ENCODE measurements at regions not wholly inside any gene's neighbourhood (a gene's known extent, or its start where the extent isn't known, plus 50 kb on each side); places are given as distances from the start of the nearest gene placed in this dataset.

DNA sequence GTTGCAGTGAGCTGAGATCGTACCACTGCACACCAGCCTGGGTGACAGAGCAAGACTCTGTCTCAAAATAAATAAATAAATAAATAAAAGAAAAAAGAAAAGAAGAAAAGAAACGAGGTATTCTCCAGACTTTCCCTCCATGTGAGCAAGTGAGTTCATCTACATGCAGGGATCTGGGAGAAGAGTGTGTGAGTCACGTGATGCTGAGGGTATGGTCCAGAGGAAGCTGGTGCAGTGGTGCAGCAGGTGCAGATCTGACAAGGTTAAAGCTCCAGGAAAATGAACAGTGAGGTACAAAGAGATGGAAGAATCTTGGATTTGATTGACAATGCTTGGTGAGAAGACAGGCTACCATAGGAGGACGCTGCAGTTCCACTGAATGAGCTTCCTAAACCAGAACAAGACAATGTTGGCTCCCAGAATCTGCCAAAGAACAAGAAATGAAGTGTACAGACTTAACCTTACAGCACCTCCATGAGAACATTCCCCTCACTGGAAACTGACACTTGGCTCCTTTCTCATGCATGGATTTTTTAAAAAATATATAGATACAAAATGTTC is 79.5 kb upstream of the BTBD3 start:
- no peaks in the 10 kb centered on the region for H3K36me3 ChIP-seq

DNA sequence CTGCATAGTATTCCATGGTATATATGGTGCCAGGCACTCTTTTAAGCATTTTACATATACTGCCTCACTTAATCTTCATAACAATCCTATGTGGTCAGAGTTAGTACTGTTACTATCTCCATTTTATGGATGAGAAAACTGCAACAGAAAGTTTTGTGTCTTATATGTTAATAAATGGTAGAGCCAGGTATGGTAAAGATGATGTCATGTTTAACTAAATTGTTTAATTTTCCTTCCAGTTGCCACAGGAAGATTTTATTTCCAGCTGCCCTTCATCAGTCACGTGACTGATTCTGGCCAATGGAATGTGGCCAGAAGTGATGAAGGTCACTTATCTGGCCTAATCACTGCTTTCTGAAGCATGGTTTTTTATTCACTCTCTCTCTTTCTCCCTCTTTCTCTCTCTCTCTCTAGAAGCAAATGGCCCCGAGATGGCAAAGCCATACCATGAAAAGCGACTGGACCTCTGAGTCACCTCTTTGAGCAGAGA is 75.7 kb upstream of the BTBD3 start:
- Histone ChIP-seq H3K36me3 (no peaks in the 10 kb centered on the region), H3K27ac (no peak overlapping the region), H3K27me3 (no peaks in the 10 kb centered on the region), H3K9me3 (no peaks in the 10 kb centered on the region), H3K4me1 (no peaks in the 10 kb centered on the region), H3K4me3 (no peak overlapping the region)
- TF ChIP-seq, protein P1, sequence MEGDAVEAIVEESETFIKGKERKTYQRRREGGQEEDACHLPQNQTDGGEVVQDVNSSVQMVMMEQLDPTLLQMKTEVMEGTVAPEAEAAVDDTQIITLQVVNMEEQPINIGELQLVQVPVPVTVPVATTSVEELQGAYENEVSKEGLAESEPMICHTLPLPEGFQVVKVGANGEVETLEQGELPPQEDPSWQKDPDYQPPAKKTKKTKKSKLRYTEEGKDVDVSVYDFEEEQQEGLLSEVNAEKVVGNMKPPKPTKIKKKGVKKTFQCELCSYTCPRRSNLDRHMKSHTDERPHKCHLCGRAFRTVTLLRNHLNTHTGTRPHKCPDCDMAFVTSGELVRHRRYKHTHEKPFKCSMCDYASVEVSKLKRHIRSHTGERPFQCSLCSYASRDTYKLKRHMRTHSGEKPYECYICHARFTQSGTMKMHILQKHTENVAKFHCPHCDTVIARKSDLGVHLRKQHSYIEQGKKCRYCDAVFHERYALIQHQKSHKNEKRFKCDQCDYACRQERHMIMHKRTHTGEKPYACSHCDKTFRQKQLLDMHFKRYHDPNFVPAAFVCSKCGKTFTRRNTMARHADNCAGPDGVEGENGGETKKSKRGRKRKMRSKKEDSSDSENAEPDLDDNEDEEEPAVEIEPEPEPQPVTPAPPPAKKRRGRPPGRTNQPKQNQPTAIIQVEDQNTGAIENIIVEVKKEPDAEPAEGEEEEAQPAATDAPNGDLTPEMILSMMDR (IDR thresholded peaks at IDR 0.05) = no peak
- TF ChIP-seq POLR2A (IDR thresholded peaks at IDR 0.05) = no peak
- no peak for DNase-seq

More for the DNA sequence above, 79.5 kb upstream of the BTBD3 start:
- no peak for DNase-seq
- H3K27me3 ChIP-seq = no peaks in the 10 kb centered on the region
- TF ChIP-seq POLR2A (IDR thresholded peaks at IDR 0.05) = no peak
- TF ChIP-seq, protein P1 (IDR thresholded peaks at IDR 0.05) = no peak
- H3K4me3 ChIP-seq = no peak overlapping the region
- no peak overlapping the region for H3K27ac ChIP-seq
- H3K4me1 ChIP-seq = no peaks in the 10 kb centered on the region
- H3K9me3 ChIP-seq = no peaks in the 10 kb centered on the region

DNA sequence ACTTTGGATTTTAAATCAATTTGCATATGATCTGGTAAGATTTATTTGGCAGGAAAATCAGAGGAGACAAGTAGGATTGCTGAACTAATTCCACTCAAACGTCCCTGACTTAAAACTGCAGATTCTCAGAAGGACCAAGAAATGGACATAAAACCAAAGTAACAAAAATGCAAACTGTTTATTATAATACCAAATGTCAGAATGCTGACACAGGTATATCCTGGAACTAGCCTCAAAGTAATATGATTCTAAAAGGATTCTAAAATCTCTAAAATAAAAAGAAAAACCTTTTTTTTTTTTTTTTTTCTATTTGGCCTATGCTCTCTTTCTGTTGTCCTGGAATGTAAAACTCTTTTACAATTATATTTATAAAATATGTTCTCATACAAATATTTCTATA is 74.4 kb upstream of the BTBD3 start:
- no peak for TF ChIP-seq POLR2A (IDR thresholded peaks at IDR 0.05)
- TF ChIP-seq, protein P1 (IDR thresholded peaks at IDR 0.05) = no peak
- Histone ChIP-seq H3K27ac (no peak overlapping the region), H3K36me3 (no peaks in the 10 kb centered on the region), H3K9me3 (no peaks in the 10 kb centered on the region), H3K4me3 (no peak overlapping the region), H3K27me3 (no peaks in the 10 kb centered on the region), H3K4me1 (no peaks in the 10 kb centered on the region)
- DNase-seq = no peak

DNA sequence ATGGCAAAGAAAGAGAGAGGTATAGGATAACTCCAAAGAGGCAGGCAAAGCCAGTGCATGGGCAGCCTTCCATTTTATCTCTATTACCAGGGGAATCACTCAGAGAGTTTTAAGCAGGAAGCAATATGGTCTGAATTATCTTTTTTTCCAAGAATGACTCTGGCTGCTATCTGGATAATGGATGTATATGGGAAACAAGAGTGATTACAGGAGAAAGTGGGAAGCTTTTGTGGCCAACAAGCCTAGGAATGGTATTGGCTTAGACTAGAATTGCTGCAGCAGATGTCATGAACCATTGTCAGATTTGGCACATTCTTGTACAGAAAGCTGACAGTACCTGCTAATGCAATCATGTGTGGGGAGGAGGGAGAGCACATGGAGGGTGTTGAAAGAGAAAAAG is 73.0 kb upstream of the BTBD3 start:
- no peak for TF ChIP-seq POLR2A (IDR thresholded peaks at IDR 0.05)
- TF ChIP-seq, protein P1 (IDR thresholded peaks at IDR 0.05) = no peak
- Histone ChIP-seq H3K4me1 (no peaks in the 10 kb centered on the region), H3K4me3 (no peak overlapping the region), H3K36me3 (no peaks in the 10 kb centered on the region), H3K27ac (no peak overlapping the region), H3K27me3 (no peaks in the 10 kb centered on the region), H3K9me3 (no peaks in the 10 kb centered on the region)
- no peak for DNase-seq

DNA sequence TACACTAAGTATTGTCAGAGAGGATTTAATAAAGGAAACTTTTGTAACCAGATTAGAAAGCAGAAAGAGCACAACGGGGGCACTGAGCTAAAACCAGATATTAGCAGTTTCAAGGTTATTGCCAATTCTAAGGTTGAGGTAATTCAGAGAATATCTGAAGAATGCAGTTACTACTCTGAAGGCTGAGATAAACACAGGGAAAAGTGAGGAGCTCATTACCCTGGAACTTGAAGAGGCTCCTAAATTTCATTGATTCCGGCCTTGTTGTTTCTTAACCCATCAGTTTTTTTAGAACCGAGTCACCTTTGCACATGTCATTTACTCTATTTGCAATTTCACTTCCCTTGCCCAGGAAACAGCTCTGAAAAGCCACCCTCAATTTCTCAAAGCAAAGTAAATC is 72.4 kb upstream of the BTBD3 start:
- Histone ChIP-seq H3K4me1 (no peaks in the 10 kb centered on the region), H3K9me3 (no peaks in the 10 kb centered on the region), H3K27me3 (no peaks in the 10 kb centered on the region), H3K27ac (no peak overlapping the region), H3K36me3 (no peaks in the 10 kb centered on the region), H3K4me3 (no peak overlapping the region)
- no peak for DNase-seq
- TF ChIP-seq, protein P1 (IDR thresholded peaks at IDR 0.05) = no peak
- TF ChIP-seq POLR2A (IDR thresholded peaks at IDR 0.05) = no peak

DNA sequence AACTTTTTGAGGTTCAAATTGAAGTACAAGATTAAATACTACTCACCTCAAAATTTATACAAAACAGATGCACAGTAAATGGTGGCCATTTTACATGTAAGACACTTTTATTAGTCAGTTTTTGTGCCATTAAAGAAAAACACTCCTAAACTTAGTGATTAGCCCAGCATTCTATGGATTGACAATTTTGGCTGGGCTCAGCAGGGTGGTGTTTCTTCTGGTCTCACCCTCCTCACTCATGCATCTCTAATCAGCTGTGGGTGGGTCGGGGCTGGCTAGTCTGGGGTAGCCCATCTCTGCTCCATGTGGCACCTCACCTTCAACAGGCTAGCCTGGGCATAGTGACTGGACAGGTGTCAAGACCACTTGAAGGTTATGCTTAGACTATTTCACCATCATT is 71.6 kb upstream of the BTBD3 start:
- no peak for TF ChIP-seq POLR2A (IDR thresholded peaks at IDR 0.05)
- TF ChIP-seq, protein P1 (IDR thresholded peaks at IDR 0.05) = no peak
- Histone ChIP-seq H3K4me3 (no peak overlapping the region), H3K36me3 (no peaks in the 10 kb centered on the region)

More for the DNA sequence above, 71.6 kb upstream of the BTBD3 start:
- Histone ChIP-seq H3K9me3 (no peaks in the 10 kb centered on the region), H3K27ac (no peak overlapping the region), H3K4me1 (no peaks in the 10 kb centered on the region), H3K27me3 (no peaks in the 10 kb centered on the region)
- no peak for DNase-seq

All from Peyer's patch (tissue), 4 donors.